ENCODE measurements at regions not wholly inside any gene's neighbourhood (a gene's known extent, or its start where the extent isn't known, plus 50 kb on each side); places are given as distances from the start of the nearest gene placed in this dataset.

- DNase-seq (ENCODE audit: low read depth, low spot score) (no peak), FAIRE-seq (no peak)
- Histone ChIP-seq H3K9ac (ENCODE audit: control insufficient read depth, extremely low read depth, insufficient read depth, low read length) (no peak overlapping the region), H3K9me1 (ENCODE audit: control insufficient read depth, extremely low read depth, insufficient read depth, low read length) (no peaks in the 10 kb centered on the region), H3K9me3 (ENCODE audit: control insufficient read depth, low read depth, low read length) (no peaks in the 10 kb centered on the region), H4K20me1 (ENCODE audit: control insufficient read depth, extremely low read depth, insufficient read depth, low read length) (no peaks in the 10 kb centered on the region), H3K27me3 (ENCODE audit: control insufficient read depth, extremely low read depth, insufficient read depth, low read length) (no peaks in the 10 kb centered on the region), H2AFZ (ENCODE audit: control insufficient read depth, low read length) (no peak overlapping the region), H3K27ac (ENCODE audit: control insufficient read depth, insufficient read depth, low read length) (no peak overlapping the region), H3K4me2 (ENCODE audit: control insufficient read depth, extremely low read depth, insufficient read depth, low read depth, low read length) (no peak overlapping the region), H3K36me3 (ENCODE audit: control insufficient read depth in 2 of 2, extremely low read depth in 1 of 2, insufficient read depth in 2 of 2, low read length in 2 of 2) (no peaks in the 10 kb centered on the region), H3K4me3 (ENCODE audit: control insufficient read depth in 2 of 3, extremely low read depth in 1 of 3, insufficient read depth in 2 of 3, low read depth in 1 of 3, low read length in 3 of 3) (no peak overlapping the region), H3K79me2 (ENCODE audit: control insufficient read depth, insufficient read depth, low read length) (no peaks in the 10 kb centered on the region), H3K4me1 (ENCODE audit: control insufficient read depth, extremely low read depth, insufficient read depth, low read length) (peaks cover 36% of the 10 kb centered on the region)
- dilution Hi-C loops (cut with MboI; ENCODE audit: extremely low pct_ligation_motif_present, low sequenced_read_pairs), result no loop called here
- TF ChIP-seq EZH2 (IDR thresholded peaks at IDR 0.05; ENCODE audit: low read length), result no peak
- TF ChIP-seq, protein P1, sequence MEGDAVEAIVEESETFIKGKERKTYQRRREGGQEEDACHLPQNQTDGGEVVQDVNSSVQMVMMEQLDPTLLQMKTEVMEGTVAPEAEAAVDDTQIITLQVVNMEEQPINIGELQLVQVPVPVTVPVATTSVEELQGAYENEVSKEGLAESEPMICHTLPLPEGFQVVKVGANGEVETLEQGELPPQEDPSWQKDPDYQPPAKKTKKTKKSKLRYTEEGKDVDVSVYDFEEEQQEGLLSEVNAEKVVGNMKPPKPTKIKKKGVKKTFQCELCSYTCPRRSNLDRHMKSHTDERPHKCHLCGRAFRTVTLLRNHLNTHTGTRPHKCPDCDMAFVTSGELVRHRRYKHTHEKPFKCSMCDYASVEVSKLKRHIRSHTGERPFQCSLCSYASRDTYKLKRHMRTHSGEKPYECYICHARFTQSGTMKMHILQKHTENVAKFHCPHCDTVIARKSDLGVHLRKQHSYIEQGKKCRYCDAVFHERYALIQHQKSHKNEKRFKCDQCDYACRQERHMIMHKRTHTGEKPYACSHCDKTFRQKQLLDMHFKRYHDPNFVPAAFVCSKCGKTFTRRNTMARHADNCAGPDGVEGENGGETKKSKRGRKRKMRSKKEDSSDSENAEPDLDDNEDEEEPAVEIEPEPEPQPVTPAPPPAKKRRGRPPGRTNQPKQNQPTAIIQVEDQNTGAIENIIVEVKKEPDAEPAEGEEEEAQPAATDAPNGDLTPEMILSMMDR (optimal IDR thresholded peaks at IDR 0.05 in 1 of 3, IDR thresholded peaks at IDR 0.05 in 1 of 3, conservative IDR thresholded peaks at IDR 0.05 in 1 of 3; ENCODE audit: extremely low read depth in 1 of 3, insufficient read depth in 2 of 3, low read length in 3 of 3), result no peak
Observed at GRCh38 chr4:11618666-11619282, 190.1 kb upstream of the HS3ST1 start.

- no peak overlapping the region for H3K27ac ChIP-seq (ENCODE audit: control insufficient read depth, insufficient read depth, low read length)
- no peaks in the 10 kb centered on the region for H3K9me3 ChIP-seq (ENCODE audit: control insufficient read depth, low read depth, low read length)
- H3K4me3 ChIP-seq (ENCODE audit: control insufficient read depth in 2 of 3, extremely low read depth in 1 of 3, insufficient read depth in 2 of 3, low read depth in 1 of 3, low read length in 3 of 3), result no peak overlapping the region
- H3K79me2 ChIP-seq (ENCODE audit: control insufficient read depth, insufficient read depth, low read length), result no peaks in the 10 kb centered on the region
- H3K9ac ChIP-seq (ENCODE audit: control insufficient read depth, extremely low read depth, insufficient read depth, low read length), result no peak overlapping the region
- no peak for FAIRE-seq
- TF ChIP-seq, protein P1 (optimal IDR thresholded peaks at IDR 0.05 in 1 of 3, IDR thresholded peaks at IDR 0.05 in 1 of 3, conservative IDR thresholded peaks at IDR 0.05 in 1 of 3; ENCODE audit: extremely low read depth in 1 of 3, insufficient read depth in 2 of 3, low read length in 3 of 3), result no peak
- no peak for TF ChIP-seq EZH2 (IDR thresholded peaks at IDR 0.05; ENCODE audit: low read length)
- dilution Hi-C loops (cut with MboI; ENCODE audit: extremely low pct_ligation_motif_present, low sequenced_read_pairs), result no loop called here
- peaks cover 32% of the 10 kb centered on the region for H3K4me1 ChIP-seq (ENCODE audit: control insufficient read depth, extremely low read depth, insufficient read depth, low read length)
- no peak overlapping the region for H3K4me2 ChIP-seq (ENCODE audit: control insufficient read depth, extremely low read depth, insufficient read depth, low read depth, low read length)
- no peaks in the 10 kb centered on the region for H3K27me3 ChIP-seq (ENCODE audit: control insufficient read depth, extremely low read depth, insufficient read depth, low read length)
- H2AFZ ChIP-seq (ENCODE audit: control insufficient read depth, low read length), result no peak overlapping the region
- no peaks in the 10 kb centered on the region for H3K36me3 ChIP-seq (ENCODE audit: control insufficient read depth in 2 of 2, extremely low read depth in 1 of 2, insufficient read depth in 2 of 2, low read length in 2 of 2)
- no peaks in the 10 kb centered on the region for H4K20me1 ChIP-seq (ENCODE audit: control insufficient read depth, extremely low read depth, insufficient read depth, low read length)
- H3K9me1 ChIP-seq (ENCODE audit: control insufficient read depth, extremely low read depth, insufficient read depth, low read length), result no peaks in the 10 kb centered on the region
- no peak for DNase-seq (ENCODE audit: low read depth, low spot score)
Observed at GRCh38 chr4:11616856-11617255, 188.2 kb upstream of the HS3ST1 start.

All from keratinocyte (primary cell).